AG04449 (cell line): ENCODE measurements at regions not wholly inside any gene's neighbourhood (a gene's known extent, or its start where the extent isn't known, plus 50 kb on each side); places are given as distances from the start of the nearest gene placed in this dataset.

Source experiments
- CTCF ChIA-PET: fragments of 350-600 bp; formaldehyde crosslinking; extraction: SDS; loops from one replicate; lab custom pipeline; 2021; ENCODE audit warnings: antibody characterized with exemption; lab: Yijun Ruan, JAX
- POLR2A ChIA-PET: fragments of 400-600, 350-600 bp; formaldehyde crosslinking; extraction: SDS; loops from one replicate; lab custom pipeline; 2020; ENCODE audit warnings: antibody characterized with exemption, inconsistent platforms; lab: Yijun Ruan, JAX
- DNase-seq: peaks from one replicate; pipeline ENCODE4 v3.0.0-alpha.2; 2010; ENCODE audit warnings: low read depth, low spot score
- H3K4me3 ChIP-seq: 2 replicates; pipeline ENCODE4 v1.5.1; 2011; ENCODE audit warnings: low read depth, mild to moderate bottlenecking, control low read depth, low read length
- TF ChIP-seq, protein P1 (sequence below): IDR thresholded peaks from one replicate; pipeline ENCODE4 v1.5.1; 2011; ENCODE audit warnings: mild to moderate bottlenecking, moderate library complexity, low read length, control low read depth, inconsistent platforms; ENCODE audit not compliant: insufficient read depth; ENCODE audit errors: missing control alignments

DNA sequence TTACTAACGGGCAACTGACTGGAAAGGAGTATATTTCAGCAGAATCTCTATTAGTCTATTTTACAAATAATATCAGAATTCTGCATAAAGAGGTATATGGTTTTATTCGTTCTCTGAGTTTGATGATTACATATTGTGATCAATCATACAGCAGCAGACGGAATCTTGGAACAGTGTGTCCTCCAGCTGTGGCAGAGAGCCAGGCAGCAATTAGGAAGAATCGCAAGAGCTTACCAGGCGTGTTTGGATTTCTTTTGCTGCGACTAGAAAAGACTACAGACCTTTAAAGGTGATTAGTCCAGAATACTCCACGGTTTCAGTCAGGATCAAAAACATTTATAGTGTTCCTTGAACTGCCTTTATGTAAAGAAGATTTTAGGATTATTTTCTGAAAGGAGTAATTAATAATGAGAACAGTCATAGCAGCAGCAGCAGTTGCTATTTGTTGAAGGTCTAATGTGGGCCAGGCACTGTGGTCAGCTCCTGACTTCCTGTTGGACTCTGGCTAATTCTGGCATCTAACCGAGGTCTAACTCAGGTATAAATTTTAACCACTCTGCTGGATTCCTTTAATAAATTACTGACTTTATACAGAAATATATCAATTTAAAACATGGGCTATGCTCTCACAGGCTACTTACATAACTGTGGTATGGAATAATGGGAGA, 225.3 kb upstream of the CXorf66 start:
- H3K4me3 ChIP-seq: no peak overlapping the region
- TF ChIP-seq, protein P1, sequence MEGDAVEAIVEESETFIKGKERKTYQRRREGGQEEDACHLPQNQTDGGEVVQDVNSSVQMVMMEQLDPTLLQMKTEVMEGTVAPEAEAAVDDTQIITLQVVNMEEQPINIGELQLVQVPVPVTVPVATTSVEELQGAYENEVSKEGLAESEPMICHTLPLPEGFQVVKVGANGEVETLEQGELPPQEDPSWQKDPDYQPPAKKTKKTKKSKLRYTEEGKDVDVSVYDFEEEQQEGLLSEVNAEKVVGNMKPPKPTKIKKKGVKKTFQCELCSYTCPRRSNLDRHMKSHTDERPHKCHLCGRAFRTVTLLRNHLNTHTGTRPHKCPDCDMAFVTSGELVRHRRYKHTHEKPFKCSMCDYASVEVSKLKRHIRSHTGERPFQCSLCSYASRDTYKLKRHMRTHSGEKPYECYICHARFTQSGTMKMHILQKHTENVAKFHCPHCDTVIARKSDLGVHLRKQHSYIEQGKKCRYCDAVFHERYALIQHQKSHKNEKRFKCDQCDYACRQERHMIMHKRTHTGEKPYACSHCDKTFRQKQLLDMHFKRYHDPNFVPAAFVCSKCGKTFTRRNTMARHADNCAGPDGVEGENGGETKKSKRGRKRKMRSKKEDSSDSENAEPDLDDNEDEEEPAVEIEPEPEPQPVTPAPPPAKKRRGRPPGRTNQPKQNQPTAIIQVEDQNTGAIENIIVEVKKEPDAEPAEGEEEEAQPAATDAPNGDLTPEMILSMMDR: no peak
- POLR2A ChIA-PET: no interaction called here
- CTCF ChIA-PET: no interaction called here
- no peak for DNase-seq

GRCh38 chrX:140180585-140180984, 215.3 kb upstream of the CXorf66 start:
- TF ChIP-seq, protein P1: no peak
- CTCF ChIA-PET: no interaction called here
- no peak overlapping the region for H3K4me3 ChIP-seq
- DNase-seq: no peak
- POLR2A ChIA-PET: no interaction called here

DNA sequence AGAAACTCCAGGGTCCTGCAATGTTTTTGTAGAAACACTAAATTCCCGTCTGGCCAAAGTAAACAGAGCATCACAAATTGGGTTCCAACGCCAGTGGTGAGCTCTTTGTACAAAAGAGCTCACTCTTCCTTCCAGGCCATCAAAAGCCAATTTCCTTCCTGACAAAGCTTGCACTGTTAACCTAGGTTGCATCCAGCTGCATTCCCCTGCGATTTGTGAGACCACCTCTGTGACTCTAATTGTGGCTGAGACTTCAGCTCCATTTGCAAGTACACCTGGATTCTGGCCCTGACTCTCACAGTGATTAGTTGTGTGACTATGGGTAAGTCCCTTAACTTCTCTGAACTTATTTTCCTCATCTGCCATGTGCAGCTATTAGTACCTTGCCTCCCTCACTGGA, 212.5 kb upstream of the CXorf66 start:
- TF ChIP-seq, protein P1: no peak
- ChIA-PET POLR2A (no interaction called here), CTCF (no interaction called here)
- no peak for DNase-seq
- H3K4me3 ChIP-seq: no peak overlapping the region

DNA sequence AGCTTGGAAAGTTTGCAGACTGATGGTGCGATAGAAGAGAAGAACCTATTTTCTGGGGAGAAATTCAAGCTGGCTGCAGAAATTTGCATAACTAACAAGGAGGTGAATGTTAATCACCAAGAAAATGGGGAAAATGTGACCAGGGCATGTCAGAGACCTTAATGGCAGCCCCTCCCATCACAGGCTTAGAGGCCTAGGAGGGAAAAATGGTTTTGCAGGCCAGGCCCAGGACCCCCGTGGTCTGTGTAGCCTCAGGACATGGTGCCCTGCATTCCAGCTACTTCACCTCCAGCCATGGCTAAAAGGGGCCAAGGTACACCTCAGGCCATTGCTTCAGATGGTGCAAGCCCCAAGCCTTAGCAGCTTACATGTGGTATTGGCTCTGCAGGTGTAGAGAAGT, 207.1 kb upstream of the CXorf66 start:
- TF ChIP-seq, protein P1: no peak
- ChIA-PET CTCF (no interaction called here), POLR2A (no interaction called here)
- no peak for DNase-seq
- H3K4me3 ChIP-seq: no peak overlapping the region

DNA sequence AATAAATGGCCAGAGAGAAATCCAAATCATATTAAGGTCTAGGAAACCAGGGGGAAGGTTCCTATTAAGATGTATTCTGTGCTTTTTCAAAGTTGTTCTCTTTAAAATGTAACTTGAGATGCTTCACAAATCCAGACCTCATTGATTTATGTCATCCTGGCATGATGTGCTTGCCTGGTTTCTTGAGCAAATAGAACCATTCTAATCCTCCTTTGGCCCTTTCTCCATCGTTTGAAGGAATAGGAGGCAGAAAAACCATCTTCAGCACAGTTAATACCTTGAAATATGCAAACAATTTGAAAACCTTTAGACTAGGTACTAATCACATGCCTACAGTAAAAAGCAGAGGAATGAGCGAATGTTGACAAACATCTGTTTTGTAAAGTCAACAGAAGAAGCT, 202.2 kb upstream of the CXorf66 start:
- ChIA-PET CTCF (no interaction called here), POLR2A (no interaction called here)
- H3K4me3 ChIP-seq: no peak overlapping the region
- TF ChIP-seq, protein P1: no peak
- DNase-seq: no peak

DNA sequence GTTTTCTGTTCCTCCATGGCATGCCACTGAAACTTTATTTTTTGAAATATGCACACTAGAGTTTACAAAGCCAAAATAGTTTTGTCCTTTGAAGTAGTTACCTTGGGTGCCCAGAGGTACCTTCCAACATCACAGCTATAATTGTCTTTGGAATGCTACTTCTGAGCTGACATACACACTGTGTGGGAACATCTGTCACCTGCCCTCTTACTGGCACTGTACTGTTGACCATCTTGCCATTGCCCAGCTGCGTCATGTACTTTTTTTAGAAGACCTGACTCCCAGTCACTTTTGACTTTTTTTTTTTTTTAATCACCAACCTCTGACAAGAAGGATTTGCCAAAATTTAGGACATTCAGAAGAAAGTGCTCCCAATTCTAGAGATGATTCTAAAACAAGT, 200.5 kb upstream of the CXorf66 start:
- POLR2A ChIA-PET: no interaction called here
- CTCF ChIA-PET: no interaction called here
- DNase-seq: no peak
- TF ChIP-seq, protein P1: no peak
- no peak overlapping the region for H3K4me3 ChIP-seq
